ENCODE measurements at regions not wholly inside any gene's neighbourhood (a gene's known extent, or its start where the extent isn't known, plus 50 kb on each side); places are given as distances from the start of the nearest gene placed in this dataset.

DNA sequence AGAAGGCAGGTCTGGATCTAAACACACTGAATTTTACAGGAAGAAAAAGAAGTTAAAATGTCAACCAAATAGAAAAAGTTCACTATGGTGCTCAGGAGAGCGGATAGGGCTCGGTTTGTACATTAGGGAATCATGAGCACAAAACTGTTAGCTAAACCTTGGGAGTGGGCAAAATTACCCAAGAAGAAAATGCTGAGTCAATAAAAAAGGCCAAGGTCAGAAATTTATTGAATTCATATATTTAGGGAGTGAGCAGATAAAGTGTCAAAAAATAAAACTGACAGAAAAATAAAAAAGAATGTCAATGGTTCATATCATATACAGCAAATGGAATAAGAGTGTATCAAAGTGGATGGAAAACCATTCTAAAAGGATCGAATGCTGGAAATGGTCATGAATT lies 452.5 kb upstream of the SMIM31 start:
- Mint-ChIP-seq H3K9me3 (no peaks in the 10 kb centered on the region), H3K4me3 (no peak overlapping the region), H3K36me3 (ENCODE audit: low read depth) (no peaks in the 10 kb centered on the region), H3K27me3 (ENCODE audit: low read depth) (no peaks in the 10 kb centered on the region), H3K4me1 (ENCODE audit: low read depth) (no peaks in the 10 kb centered on the region), H3K27ac (no peak overlapping the region)
- DNase-seq: no peak
- intact Hi-C loops (cut with micrococcal nuclease): no loop called here
- CTCF ChIA-PET: no interaction called here

DNA sequence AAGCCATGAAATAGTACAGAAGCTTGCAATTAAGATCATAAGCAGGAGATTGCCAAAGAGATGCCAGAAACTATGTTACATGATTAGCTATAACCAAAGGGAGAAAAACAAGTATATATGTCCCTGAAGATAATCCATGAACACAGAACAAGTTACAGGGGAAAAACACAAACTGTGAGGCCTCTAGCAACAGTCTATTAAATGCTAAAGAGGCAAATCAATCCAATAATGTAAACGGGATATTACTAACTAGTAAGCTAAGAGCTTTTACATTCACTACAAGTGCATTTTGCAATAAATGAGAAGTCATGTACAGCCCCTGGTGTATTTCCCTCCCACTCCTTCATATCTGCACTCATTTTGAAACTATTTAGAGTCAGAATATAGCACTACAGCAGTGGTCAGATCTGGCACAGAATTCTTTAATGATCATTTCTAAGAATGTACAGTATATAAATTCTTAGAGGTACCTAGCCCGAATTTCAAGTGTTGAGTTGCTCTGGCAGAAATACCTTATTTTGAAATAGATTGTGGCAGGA lies 449.8 kb upstream of the SMIM31 start:
- no peak for DNase-seq
- CTCF ChIA-PET: no interaction called here
- no peaks in the 10 kb centered on the region for H3K36me3 Mint-ChIP-seq (ENCODE audit: low read depth)
- no peak overlapping the region for H3K4me3 Mint-ChIP-seq
- no peak overlapping the region for H3K27ac Mint-ChIP-seq
- no peaks in the 10 kb centered on the region for H3K9me3 Mint-ChIP-seq
- intact Hi-C loops (cut with micrococcal nuclease): no loop called here
- no peaks in the 10 kb centered on the region for H3K4me1 Mint-ChIP-seq (ENCODE audit: low read depth)
- no peaks in the 10 kb centered on the region for H3K27me3 Mint-ChIP-seq (ENCODE audit: low read depth)

DNA sequence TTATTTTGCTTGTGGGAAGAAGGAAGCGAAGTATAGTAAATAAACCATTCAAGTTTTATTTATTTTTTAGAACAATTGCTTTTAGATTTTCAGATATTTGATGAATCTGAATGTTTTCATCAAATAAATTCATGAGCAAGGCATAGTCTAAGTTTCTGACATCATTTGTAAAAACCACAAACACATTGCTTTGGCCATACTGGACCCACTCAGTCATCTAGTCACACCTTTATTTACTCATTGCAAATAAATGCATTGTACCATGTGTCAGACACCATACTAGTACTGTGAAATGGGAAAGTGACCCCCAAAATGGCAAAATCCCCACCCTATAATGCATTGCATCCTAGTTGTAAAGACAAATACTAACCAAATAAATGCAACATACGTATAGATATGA lies 449.1 kb upstream of the SMIM31 start:
- no peaks in the 10 kb centered on the region for H3K9me3 Mint-ChIP-seq
- no peak overlapping the region for H3K27ac Mint-ChIP-seq
- intact Hi-C loops (cut with micrococcal nuclease): no loop called here
- no peaks in the 10 kb centered on the region for H3K27me3 Mint-ChIP-seq (ENCODE audit: low read depth)
- no peaks in the 10 kb centered on the region for H3K4me1 Mint-ChIP-seq (ENCODE audit: low read depth)
- DNase-seq: no peak
- no peaks in the 10 kb centered on the region for H3K36me3 Mint-ChIP-seq (ENCODE audit: low read depth)
- no peak overlapping the region for H3K4me3 Mint-ChIP-seq
- CTCF ChIA-PET: no interaction called here

DNA sequence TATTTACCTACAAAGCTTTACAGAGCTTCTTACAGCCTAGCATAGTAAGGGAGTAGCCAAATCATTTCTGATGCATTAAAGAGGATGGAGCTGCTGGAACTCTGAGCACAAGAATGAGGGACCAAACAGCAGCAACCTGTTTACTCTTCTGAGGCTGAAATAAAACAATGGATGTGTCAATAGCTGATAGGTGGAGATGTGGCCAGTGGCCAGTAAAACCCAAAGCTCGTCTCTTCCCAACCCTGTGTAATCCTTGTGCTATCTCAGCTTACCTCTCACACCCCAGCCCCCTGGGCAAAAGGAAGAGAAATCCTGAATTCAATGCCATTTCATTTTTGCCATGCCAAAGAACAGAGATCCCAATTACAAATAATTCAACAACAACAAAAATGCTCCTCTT lies 446.7 kb upstream of the SMIM31 start:
- CTCF ChIA-PET: no interaction called here
- Mint-ChIP-seq H3K4me3 (no peak overlapping the region), H3K27ac (no peak overlapping the region), H3K36me3 (ENCODE audit: low read depth) (no peaks in the 10 kb centered on the region), H3K27me3 (ENCODE audit: low read depth) (peaks cover 2% of the 10 kb centered on the region), H3K4me1 (ENCODE audit: low read depth) (no peaks in the 10 kb centered on the region), H3K9me3 (no peaks in the 10 kb centered on the region)
- DNase-seq: no peak
- intact Hi-C loops (cut with micrococcal nuclease): no loop called here

DNA sequence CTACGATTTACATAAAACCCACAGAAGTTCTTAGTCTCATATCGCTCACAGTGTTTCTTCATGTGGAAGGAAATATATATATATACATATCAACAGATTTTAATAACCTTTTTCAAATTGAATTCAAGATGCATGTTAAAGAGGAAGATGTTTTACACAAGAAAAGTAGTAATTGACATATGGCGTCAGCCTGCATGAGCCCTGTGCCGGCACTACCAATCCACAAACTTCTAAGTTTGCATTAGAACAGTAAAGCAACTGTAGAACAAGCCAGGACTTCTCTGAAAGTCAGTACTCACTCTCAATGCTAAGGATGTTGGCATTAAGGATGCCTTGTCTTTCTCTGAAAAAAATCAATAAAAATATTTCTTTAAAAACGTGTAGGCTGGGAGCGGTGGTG lies 441.3 kb upstream of the SMIM31 start:
- Mint-ChIP-seq H3K4me1 (ENCODE audit: low read depth) (no peaks in the 10 kb centered on the region), H3K9me3 (peaks cover 1% of the 10 kb centered on the region), H3K27ac (no peak overlapping the region), H3K27me3 (ENCODE audit: low read depth) (peaks cover 4% of the 10 kb centered on the region), H3K4me3 (no peak overlapping the region), H3K36me3 (ENCODE audit: low read depth) (no peaks in the 10 kb centered on the region)
- intact Hi-C loops (cut with micrococcal nuclease): no loop called here
- DNase-seq: no peak
- CTCF ChIA-PET: no interaction called here

DNA sequence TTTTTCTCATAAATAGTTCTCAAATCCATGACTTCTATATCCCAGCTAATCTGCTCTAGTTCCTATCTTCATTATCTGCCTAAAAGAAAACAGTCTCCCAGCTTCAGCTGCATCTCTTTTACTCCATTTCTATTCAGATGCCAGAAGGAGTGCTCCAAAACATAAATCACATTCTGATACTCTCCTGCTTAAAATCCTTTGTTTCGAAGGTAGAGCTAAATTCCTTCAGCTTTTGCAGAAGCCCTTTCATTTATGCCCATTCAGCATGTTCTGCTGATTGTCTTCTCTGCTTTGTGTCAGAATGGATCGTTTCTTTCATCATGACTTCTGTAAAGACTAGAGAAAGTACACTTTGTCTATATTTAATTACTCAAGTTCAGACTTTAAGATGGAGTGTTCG lies 440.1 kb upstream of the SMIM31 start:
- no peaks in the 10 kb centered on the region for H3K36me3 Mint-ChIP-seq (ENCODE audit: low read depth)
- H3K4me1 Mint-ChIP-seq (ENCODE audit: low read depth): no peaks in the 10 kb centered on the region
- no peak for DNase-seq
- no peak overlapping the region for H3K27ac Mint-ChIP-seq
- H3K4me3 Mint-ChIP-seq: no peak overlapping the region
- peaks cover 1% of the 10 kb centered on the region for H3K9me3 Mint-ChIP-seq
- intact Hi-C loops (cut with micrococcal nuclease): no loop called here
- H3K27me3 Mint-ChIP-seq (ENCODE audit: low read depth): peaks cover 4% of the 10 kb centered on the region
- CTCF ChIA-PET: no interaction called here

DNA sequence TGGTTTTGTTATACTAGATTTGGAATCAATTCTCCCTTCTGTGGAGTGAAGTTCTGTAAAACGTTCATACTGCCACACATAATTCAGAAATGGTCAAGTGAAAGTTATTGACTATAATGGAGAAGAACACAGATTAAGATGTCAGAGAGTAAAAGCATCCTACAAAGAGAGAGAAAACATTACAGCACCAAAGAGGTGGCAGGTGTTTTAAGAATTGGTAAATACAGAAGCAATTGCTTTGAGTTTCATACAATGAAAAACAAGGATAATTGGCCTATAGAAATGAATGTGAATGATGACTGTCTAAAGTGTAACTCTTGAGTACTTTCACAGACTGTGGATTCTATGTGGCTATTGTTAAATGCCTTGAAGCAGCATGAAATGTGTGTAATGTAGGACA lies 435.6 kb upstream of the SMIM31 start:
- Mint-ChIP-seq H3K4me1 (ENCODE audit: low read depth) (no peaks in the 10 kb centered on the region), H3K27me3 (ENCODE audit: low read depth) (peaks cover 2% of the 10 kb centered on the region), H3K27ac (no peak overlapping the region), H3K9me3 (peaks cover 1% of the 10 kb centered on the region), H3K4me3 (no peak overlapping the region), H3K36me3 (ENCODE audit: low read depth) (no peaks in the 10 kb centered on the region)
- CTCF ChIA-PET: no interaction called here
- DNase-seq: no peak
- intact Hi-C loops (cut with micrococcal nuclease): no loop called here

DNA sequence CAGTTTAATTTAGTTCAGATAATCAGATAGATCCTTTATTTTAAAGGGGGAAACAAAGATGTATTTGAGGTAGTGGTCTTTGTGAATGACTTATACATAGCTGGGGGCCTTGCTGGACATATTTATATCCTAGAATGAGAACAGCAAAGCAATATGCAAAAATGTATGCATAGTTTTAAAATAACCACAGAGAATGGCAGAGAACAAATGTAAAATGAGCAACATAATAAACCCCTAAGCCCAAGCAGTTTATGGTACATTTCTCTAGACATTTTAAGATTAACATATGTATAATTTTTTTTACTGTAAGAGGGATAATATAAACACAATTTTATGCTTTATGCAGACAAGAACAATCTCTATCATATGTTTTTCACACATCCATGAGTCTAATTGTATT lies 434.2 kb upstream of the SMIM31 start:
- CTCF ChIA-PET: interaction anchor here (0.6 kb wide), 1 partner anchor 427 kb away, joined by 4 read pairs; no protein-coding TSS in a partner anchor
- H3K4me1 Mint-ChIP-seq (ENCODE audit: low read depth): no peaks in the 10 kb centered on the region
- H3K27ac Mint-ChIP-seq: no peak overlapping the region
- intact Hi-C loops (cut with micrococcal nuclease): no loop called here
- peaks cover 1% of the 10 kb centered on the region for H3K9me3 Mint-ChIP-seq
- H3K27me3 Mint-ChIP-seq (ENCODE audit: low read depth): no peaks in the 10 kb centered on the region
- H3K4me3 Mint-ChIP-seq: no peak overlapping the region
- no peak for DNase-seq
- H3K36me3 Mint-ChIP-seq (ENCODE audit: low read depth): no peaks in the 10 kb centered on the region

DNA sequence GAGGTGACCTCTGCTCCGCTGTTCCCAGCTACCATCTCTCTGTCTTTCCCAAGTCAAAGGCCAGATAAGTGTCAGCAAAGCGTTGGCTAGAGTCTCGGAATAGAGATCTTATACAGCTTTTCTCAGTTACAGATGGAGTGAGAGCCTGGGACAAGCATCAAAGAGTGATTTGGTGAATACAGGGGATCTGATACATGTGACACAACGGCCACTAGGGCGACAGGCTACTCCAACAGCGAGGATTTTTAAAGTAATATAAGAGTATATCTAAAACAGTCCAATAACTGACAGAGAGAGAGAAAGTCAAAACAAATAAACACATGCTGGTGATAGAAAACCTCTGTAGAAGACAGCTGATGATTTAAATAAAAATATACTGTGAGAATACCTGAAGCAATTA lies 433.1 kb upstream of the SMIM31 start:
- Mint-ChIP-seq H3K9me3 (peaks cover 1% of the 10 kb centered on the region), H3K4me3 (no peak overlapping the region), H3K27ac (no peak overlapping the region), H3K4me1 (ENCODE audit: low read depth) (no peaks in the 10 kb centered on the region), H3K27me3 (ENCODE audit: low read depth) (no peaks in the 10 kb centered on the region), H3K36me3 (ENCODE audit: low read depth) (no peaks in the 10 kb centered on the region)
- DNase-seq: no peak
- CTCF ChIA-PET: no interaction called here
- intact Hi-C loops (cut with micrococcal nuclease): no loop called here

DNA sequence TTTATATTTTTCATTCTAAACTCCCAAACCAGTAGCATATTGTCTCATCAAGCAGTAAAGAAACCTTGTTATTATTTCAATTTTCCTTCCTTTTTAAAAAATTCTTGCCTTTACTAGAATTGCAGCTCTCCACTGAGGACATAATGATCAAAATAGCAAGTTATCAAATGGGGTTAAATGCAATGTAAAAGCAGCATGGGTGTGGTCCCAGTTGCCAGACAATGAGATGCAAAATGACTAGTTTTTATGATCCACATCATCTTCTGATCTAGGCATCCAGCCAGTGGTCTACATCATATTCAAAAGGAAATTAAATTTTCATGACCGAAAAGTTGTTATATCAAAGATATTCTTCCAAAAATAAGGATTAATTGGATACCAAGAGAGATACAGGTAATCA lies 427.9 kb upstream of the SMIM31 start:
- no peak for DNase-seq
- intact Hi-C loops (cut with micrococcal nuclease): no loop called here
- no peaks in the 10 kb centered on the region for H3K27me3 Mint-ChIP-seq (ENCODE audit: low read depth)
- no peaks in the 10 kb centered on the region for H3K4me1 Mint-ChIP-seq (ENCODE audit: low read depth)
- no peak overlapping the region for H3K4me3 Mint-ChIP-seq
- CTCF ChIA-PET: interaction anchor here (0.7 kb wide), 1 partner anchor 287 kb away, joined by 4 read pairs; no protein-coding TSS in a partner anchor
- H3K36me3 Mint-ChIP-seq (ENCODE audit: low read depth): no peaks in the 10 kb centered on the region
- no peaks in the 10 kb centered on the region for H3K9me3 Mint-ChIP-seq
- no peak overlapping the region for H3K27ac Mint-ChIP-seq

DNA sequence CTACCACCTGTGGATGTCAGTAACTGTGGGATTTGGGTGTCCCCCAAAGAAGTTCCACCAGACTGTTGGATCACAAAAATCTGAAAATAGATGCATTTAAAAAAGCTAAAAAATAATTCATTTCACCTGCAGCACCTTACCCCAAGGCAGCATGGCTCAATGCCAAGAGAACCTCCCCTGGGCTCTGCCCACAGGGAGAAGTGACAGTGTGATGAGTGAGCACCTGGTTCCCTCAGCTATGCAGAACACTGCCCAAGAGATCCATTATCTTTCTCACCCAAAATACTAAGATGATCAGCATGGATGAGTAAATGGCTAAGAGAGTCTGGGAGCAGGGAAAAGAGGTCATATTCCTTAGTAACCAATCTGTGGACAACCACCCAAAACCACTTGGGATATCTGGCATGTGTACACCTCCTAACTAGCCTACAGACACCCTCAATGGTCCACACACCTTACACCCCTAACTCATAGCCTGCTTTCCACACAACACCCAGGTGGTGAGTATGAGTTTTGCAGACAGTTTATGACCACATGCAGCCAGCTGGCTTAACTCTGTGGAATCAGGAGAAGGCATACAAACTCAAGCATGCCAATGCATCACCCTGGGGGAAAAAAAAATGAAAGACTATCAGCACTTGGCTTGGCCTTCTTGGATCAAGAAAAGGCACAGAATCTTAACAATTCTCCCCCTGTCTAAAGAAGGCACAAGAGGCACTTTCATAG lies 416.5 kb upstream of the SMIM31 start:
- CTCF ChIA-PET: interaction anchor here (1.2 kb wide), 1 partner anchor 394 kb away, joined by 4 read pairs; no protein-coding TSS in a partner anchor
- intact Hi-C loops (cut with micrococcal nuclease): no loop called here
- no peak overlapping the region for H3K4me3 Mint-ChIP-seq
- no peak for DNase-seq
- H3K4me1 Mint-ChIP-seq (ENCODE audit: low read depth): no peaks in the 10 kb centered on the region
- no peaks in the 10 kb centered on the region for H3K27me3 Mint-ChIP-seq (ENCODE audit: low read depth)
- no peaks in the 10 kb centered on the region for H3K9me3 Mint-ChIP-seq
- no peaks in the 10 kb centered on the region for H3K36me3 Mint-ChIP-seq (ENCODE audit: low read depth)
- H3K27ac Mint-ChIP-seq: no peak overlapping the region

DNA sequence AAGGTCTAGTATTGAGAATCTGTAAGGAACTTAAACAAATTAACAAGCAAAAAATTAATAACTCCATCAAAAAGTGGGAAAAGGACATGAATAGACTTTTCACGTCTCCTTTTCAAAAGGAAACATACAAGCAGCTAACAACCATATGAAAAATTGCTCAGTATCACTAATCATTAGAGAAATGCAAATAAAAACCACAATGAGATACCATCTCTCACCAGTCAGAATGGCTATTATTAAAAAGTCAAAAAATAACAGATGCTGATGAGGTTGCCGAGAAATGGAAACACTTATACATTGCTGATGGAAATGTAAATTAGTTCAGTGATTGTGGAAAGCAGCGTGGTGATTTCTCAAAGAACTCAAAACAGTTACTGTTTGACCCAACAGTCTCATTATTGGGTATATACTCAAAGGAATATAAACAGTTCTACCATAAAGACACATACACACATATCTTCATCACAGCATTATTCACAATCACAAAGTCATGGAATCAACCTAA lies 410.4 kb upstream of the SMIM31 start:
- Mint-ChIP-seq H3K36me3 (ENCODE audit: low read depth) (no peaks in the 10 kb centered on the region), H3K9me3 (no peaks in the 10 kb centered on the region), H3K27ac (no peak overlapping the region), H3K4me1 (ENCODE audit: low read depth) (no peaks in the 10 kb centered on the region), H3K27me3 (ENCODE audit: low read depth) (no peaks in the 10 kb centered on the region), H3K4me3 (no peak overlapping the region)
- intact Hi-C loops (cut with micrococcal nuclease): no loop called here
- CTCF ChIA-PET: no interaction called here
- DNase-seq: no peak

DNA sequence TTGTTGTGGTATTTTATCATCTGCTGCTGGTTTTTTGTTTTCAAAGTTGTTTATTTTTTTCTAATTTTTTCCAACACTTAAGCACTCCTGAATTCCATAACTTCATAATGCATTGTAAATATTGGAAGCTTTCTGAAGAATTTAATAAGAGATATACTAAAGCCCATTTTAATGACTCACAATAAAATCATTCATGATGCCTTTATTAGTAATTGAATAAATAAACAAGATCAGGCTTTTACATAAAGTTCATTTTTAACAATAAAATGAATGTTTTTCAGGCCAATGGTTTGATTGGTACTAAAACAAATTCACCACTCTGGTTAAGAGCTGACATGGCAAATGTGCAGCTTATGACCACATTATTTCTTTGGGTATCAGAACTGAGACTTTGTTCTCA lies 408.2 kb upstream of the SMIM31 start:
- CTCF ChIA-PET: no interaction called here

More for the DNA sequence above, 408.2 kb upstream of the SMIM31 start:
- H3K4me1 Mint-ChIP-seq (ENCODE audit: low read depth): no peaks in the 10 kb centered on the region
- no peaks in the 10 kb centered on the region for H3K36me3 Mint-ChIP-seq (ENCODE audit: low read depth)
- DNase-seq: no peak
- intact Hi-C loops (cut with micrococcal nuclease): no loop called here
- peaks cover 2% of the 10 kb centered on the region for H3K27me3 Mint-ChIP-seq (ENCODE audit: low read depth)
- H3K9me3 Mint-ChIP-seq: peaks cover 2% of the 10 kb centered on the region
- no peak overlapping the region for H3K27ac Mint-ChIP-seq
- H3K4me3 Mint-ChIP-seq: no peak overlapping the region
